ENCODE measurements at regions not wholly inside any gene's neighbourhood (a gene's known extent, or its start where the extent isn't known, plus 50 kb on each side); places are given as distances from the start of the nearest gene placed in this dataset.

DNA sequence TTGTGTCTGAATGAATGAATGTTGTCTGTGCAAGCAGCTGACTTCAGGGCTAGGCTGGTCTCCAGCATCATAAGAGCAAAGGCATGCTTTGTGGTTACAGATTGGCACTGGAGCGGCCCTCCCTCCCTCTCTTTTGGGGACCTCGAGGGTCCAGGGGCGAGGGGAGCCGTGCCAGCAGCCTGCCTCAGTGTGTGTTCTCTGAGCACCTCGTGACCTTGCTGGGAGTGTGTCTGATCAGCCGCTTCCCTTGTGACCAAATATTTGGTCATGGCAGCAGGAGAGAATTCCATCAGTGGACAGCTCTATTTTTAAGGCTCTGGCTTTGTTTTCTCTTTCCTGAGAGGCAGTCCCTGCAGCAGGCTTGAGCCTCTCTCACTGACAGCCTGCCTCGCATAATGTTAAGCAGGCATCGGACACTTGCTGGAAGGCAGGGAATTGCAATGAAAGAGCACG is 329.7 kb downstream of the UQCRFS1 start:
- no peak for DNase-seq (ENCODE audit: low read depth)

DNA sequence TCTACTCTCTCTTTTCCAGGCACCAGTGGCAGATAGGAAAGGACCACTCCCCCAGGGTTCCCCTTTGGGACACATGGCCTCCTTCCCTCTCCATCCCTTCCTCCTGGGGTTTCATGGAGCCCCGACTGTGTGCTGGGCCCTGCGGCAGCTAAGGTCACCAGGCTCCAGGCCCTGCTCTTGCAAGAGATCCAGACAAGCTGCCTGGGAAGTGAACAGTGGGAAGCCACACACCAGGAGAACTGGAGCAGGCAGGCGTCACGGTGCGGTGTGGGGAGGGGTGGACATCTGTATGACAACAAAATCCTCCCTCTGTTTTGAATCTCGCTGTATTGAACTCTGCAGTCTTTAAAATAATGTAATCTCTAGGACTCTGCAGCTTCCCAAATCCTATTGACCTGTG is 330.1 kb downstream of the UQCRFS1 start:
- DNase-seq (ENCODE audit: low read depth), result no peak

DNA sequence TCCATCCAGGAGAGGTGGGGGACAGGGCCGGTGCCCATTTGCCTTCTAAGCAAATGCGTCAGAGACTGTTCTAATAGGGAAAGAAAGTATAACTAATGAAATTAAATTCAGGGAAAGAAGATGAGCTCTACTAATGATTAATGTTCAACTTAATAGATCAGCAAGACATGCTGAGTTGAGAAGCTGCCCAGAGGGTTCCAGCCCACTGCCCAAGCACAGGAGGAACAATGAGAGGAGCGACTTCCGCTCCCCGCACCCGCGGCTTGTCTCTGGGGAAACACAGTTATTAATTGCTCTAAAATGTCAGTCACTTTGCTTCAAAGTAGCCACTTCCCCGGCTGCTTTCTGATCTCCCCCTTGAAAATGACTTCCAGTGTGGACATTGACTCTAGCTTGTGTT is 331.3 kb downstream of the UQCRFS1 start:
- no peak for DNase-seq (ENCODE audit: low read depth)

DNA sequence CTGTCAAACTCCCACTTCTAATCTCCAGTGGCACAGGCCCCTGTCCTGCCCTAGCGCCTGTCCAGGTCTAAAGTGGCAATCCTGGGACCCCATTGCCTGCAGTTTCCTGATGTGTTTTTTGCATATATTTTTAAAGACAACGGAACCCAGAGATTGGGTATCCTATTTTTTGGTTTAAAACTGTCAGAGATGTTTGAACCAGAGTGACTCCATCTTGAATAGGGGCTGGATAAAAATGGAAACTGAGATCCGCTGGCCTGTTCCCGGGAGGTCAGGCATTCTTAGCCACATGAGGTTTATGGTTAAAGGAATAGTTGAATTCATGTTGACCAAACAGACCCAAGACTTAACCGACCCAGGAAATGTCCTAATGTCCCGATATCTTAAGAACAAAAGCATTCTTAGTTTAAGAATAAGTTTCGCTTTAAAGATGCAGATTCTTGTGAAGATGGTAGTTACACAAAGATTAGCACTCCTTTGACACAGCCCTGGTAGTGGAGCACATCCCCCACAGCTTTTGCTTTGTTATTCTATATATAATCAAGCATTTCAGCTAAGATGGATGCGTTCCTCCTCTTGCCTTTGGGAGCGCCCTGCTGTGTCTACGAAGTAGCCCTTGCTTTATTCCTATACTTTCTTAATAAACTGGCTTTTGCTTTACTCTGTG is 332.1 kb downstream of the UQCRFS1 start:
- DNase-seq (ENCODE audit: low read depth), result no peak

DNA sequence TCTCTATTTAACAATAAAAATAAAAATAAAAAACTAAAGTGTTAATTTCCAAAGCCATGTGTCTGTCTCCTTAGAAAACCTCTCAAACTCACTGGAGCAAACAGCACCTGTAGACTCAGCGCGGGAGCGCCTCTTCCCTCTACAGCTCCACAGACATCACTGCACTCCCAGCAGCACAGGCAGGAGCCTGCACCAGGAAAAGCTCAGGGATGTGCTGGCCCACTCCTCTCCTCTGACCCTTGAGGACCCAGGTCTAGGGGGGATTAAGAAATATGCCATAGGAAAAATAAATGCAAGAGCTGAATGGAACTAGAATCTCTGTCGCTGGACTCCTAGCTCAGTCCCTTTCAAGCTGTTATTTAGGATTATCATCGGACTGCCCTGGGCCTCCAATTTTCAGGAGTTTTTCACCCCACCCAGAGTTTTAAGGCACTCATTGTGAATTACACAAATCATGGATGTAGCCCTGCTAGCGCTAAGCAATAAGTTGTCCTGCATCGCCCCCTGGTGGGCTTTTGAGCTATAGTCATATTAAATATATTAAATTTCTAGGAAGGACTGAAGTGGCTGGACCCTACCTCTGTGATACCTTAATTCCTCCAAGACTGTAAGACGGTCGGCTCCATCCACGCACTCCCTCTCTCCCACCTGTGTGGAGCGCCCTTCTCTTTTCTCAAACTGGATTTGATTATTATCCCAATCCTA is 333.9 kb downstream of the UQCRFS1 start:
- DNase-seq (ENCODE audit: low read depth), result peak; percentile 33

DNA sequence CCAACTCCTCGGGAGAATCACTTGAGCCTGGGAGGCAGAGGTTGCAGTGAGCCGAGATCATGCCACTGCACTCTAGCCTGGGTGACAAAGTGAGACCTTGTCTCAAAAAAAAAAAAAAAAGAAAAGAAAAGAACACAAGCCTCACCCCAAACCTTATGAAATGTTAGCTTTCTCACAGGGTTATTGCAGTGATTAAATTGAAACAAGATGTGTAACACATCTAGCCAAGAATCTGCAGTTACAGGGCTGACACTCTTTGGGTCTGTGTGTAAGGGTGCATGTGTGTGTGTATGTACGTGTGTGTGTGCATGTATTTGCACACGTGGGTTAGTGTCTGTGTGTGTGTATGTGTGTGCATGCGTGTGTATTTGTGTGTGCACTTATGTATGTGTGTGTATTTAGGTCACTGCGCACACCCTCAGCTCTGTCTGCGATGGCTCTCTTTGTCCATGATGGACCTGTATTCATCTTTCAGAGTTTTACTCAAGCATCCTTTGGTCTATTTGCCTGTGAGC is 336.3 kb downstream of the UQCRFS1 start:
- DNase-seq (ENCODE audit: low read depth), result no peak

DNA sequence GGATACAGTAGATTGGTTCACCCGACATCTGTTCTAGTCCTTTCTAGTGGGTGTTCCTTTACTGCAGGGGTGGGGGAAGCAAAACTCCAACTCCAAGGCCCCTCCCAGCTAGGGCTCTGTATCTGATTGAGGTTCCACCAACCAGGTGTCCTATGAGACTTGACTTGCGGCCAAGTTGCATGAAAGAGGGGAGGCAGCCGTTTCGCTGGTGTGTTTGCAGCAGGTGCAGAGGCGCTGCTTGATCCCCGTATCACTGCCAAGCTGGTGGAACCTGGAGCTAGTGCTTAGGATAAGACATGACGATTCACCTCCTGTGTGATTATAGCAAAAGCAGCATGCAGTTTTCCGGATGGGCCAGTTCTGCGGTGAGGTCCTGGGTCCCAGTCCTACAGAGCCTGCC is 338.2 kb downstream of the UQCRFS1 start:
- DNase-seq (ENCODE audit: low read depth), result no peak

DNA sequence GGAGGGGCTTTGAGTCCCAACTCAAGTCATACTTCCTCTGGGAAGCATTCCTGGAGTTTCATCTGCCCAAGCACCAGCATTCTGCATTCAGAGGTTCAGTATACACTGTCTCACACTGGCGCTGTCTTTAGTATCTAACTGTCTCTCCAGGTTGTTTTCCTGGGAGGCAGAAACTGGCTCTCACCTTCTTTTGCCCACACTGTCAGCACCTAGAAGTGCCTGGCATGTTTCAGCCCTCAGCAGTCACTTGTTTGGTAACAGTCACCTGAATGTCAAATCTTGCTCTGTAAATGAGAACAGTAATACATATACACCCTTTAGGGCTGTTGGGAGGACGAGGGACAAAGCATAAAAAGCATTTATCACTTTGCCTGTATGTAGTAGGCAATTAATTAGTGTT is 339.6 kb downstream of the UQCRFS1 start:
- no peak for DNase-seq (ENCODE audit: low read depth)

DNA sequence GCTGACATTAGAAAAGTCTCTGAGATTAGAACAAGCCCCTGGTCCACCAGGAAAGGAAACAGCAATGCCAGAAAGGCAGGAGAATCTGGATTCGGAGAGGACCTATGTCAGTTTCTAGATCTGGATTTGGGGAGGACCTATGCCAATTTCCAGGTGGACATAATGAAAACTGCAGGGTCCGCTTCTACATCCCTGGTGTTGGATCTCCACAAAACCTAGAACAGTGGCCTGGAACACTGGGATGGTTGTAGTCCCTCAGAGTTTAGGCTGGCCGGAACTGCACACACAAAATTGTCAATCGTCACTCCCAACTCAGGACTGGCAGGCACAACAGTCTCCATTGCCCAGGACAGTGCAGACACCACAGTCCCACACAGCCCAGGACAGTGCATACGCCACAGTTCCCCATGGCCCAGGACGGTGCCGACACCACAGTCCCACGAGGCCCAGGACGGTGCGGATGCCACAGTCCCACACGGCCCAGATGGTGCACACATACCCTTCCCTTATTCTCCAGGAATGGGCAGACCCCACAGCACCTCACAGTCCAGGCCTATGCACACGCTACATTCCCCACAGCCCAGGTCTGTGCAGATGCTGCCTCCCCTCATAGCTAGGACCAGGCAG is 341.7 kb downstream of the UQCRFS1 start:
- no peak for DNase-seq (ENCODE audit: low read depth)

DNA sequence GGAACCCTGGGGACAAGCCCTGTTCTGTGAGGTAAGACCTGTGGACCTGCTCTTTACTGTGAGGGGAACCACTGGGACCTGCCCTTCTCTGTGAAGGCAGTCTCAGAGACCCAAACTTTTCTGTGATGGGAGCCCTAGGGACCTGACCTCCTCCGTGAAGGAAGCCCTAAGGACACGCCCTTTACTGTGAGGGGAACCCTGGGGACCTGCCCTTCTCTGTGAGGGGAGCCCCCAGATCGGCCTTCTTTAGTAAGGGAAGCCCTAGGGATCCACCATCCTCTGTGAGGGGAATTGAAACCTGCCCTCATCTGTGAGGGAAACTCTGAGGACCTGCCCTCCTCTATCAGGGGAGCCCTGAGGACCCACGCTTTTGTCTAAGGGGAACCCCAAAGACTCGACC is 343.5 kb downstream of the UQCRFS1 start:
- DNase-seq (ENCODE audit: low read depth), result no peak

DNA sequence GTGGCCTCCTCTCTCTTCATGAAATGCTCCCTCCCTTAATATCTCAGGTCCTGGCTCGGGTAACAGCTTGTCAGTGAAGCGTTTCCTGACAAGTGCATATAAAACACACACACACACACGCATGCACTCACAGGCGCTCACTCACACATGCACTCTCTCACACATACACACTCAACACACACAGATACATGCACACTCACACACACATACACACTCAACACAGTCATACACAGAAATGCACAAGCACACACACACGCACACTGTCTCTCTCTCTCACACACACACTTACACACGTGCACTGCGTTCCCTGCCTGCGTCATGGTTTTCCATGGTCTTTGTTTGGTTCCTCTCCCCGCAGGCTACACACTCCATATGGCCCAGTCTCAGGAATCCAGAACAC is 344.1 kb downstream of the UQCRFS1 start:
- DNase-seq (ENCODE audit: low read depth), result no peak

DNA sequence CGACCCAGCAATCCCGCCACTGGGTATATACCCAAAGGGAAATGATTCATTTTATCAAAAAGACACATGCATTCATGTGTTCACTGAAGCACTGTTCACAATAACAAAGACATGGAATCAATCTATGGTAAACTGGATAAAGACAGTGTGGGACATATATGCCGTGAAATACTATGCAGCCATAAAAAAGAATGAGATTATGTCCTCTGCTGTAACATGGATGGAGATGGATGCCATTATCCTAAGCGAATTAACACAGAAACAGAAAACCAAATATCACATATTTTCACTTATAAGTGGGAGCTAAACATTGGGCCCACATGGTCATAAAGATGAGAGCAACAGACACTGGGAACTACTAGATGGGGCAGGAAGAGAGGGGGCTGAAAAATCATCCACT is 345.0 kb downstream of the UQCRFS1 start:
- DNase-seq (ENCODE audit: low read depth), result no peak

DNA sequence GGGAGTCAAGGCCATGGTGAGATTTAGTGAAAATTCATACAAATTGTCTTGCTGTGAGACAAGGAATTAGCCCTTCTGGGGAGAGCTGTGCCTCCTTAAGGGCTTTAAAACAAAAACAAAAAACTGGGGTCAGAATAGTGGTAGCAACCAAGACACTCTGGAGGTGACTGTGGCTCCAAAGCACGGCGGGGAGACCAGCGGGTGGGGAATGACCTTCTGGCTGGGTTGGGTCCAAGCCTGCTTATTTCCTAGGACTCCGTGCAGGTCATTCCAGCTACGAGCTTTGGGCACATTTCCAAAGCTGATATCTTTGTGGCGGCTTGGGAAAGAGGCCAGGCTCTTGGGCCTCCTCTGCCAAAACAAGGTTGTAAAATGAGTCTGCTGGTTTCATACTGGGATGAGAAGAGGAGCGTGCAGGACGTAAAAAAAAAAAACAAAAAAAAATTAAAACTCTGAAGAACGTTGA is 348.3 kb downstream of the UQCRFS1 start:
- no peak for DNase-seq (ENCODE audit: low read depth)

DNA sequence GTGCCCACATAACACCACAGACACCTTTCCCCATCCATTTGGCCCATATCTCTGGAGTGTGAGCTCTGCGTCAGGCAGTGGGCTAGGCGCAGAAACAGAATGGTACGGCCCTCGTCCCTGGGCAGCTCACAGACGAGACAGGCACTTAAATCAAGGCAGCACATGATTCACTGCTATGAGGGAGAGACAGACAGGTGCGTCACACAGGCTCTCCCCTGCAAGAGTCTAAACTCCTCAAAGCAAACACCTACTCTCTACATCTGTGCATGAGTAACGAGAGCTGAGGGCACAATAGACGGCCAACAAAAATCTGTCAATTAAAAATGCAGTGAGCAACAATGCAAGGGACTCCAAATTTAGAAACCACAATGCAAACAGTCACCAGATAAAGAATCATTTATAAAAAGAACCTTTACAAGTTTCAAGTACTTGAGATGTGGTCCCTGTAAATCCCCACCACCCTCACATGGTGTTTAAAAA is 348.9 kb downstream of the UQCRFS1 start:
- no peak for DNase-seq (ENCODE audit: low read depth)

DNA sequence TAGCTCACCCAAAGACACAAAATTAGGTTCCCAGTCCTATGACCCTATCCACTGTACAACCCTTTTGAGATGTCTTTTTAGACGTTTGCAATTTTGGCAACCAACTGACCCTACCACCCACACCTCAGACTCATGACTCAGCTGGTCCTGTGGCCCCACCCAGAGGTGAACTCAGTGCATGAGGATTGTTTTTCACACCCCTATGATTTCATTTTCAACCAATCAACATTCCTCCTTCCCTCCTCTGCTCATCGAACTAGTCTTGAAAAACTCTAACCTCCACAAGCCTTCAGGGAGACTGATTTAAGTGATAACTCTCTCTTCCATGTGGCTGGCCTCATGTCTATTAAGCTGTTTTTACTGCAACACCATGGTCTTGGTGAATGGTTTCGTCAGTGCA is 350.7 kb downstream of the UQCRFS1 start:
- DNase-seq (ENCODE audit: low read depth), result no peak

DNA sequence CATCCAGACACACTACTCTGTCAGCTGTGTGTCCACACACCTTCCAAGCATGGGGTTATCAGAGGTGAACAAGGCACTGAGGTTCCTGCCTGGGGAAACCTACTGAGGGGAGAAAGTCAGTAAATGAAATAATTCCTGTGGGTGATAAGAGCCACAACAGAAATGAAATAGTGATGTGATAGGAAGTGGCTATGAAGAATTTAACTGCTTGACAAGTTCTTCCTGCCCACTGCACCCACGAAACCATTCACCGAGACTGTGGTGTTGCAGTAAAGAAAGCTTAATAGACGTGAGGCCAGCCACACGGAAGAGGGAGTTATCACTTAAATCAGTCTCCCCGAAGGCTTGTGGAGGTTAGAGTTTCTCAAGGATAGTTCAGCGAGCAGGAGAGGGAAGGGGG is 353.1 kb downstream of the UQCRFS1 start:
- DNase-seq (ENCODE audit: low read depth), result no peak

DNA sequence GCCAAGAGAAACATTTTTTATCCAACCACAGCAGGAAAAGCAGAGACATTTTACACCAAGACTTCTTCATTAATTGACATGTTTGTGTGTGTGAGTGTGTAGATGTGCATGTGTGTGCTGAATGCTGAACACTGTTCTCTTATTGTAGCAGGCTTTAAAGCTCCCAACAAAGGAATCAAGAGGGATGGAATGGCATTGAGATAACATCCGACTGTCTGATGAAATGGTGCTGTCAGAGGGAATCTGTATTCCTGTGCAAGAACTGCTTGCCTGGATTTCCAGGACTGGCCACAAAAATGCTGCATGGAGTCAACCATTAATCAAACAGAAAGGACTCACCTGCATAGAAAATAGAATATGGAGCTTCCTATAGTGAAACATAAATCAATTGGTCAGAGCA is 354.0 kb downstream of the UQCRFS1 start:
- DNase-seq (ENCODE audit: low read depth), result no peak

DNA sequence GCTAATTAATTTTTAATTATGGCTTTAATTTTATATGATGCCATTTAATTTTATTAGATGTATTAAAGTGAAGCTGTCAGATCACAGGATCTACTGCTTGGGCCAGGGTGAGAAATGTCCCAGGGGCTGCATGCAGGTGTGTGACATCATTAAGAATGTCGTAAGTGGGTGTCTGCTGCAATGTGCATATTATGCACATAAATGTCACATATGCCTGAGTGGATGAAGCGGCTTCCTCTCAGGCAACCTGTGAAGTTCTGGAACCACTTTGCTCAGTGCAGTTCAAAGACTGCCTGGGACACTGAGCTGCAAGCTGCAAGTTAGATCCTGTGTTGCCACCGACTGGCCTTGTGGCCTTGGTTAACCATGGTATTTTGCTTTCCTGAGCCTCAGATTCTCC is 355.0 kb downstream of the UQCRFS1 start:
- DNase-seq (ENCODE audit: low read depth), result no peak

DNA sequence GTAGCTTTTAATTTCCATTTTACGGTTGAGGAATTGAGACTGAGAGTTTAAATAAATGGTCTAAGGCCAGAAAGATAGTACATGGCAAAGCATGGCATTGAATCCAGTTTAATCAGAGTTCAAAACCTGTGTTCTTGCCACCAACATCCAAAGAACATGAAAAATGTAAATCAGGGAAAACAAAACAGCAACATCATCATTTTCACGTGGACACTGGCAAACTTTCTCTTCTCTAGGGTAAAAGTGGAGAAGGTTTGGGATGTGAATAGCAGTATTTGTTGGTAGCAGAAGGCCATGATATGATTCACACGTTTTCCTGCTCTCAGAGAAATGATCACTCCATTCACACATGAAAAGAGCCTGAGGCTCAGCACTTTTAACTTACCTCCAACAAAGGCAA is 357.7 kb downstream of the UQCRFS1 start:
- DNase-seq (ENCODE audit: low read depth), result no peak

DNA sequence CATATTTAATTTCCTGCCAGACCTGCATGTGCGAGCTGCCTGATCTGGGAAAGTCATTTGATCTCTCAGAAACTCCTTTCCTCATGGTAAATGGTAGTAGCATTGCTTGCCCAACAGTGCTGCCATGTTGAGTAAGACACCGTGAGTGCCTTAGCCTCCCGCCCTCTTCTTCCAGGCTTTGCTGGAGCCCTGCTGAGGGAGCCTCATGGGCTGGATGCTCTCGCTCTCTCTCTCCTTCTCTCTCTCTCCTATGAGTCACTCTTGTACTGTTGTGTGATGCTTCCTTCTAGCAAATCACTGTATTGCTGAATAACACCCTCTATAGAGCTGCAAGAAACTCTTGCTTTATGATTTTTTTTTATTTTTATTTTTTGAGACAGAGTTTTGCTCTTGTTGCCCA is 365.5 kb downstream of the UQCRFS1 start:
- no peak for DNase-seq (ENCODE audit: low read depth)

DNA sequence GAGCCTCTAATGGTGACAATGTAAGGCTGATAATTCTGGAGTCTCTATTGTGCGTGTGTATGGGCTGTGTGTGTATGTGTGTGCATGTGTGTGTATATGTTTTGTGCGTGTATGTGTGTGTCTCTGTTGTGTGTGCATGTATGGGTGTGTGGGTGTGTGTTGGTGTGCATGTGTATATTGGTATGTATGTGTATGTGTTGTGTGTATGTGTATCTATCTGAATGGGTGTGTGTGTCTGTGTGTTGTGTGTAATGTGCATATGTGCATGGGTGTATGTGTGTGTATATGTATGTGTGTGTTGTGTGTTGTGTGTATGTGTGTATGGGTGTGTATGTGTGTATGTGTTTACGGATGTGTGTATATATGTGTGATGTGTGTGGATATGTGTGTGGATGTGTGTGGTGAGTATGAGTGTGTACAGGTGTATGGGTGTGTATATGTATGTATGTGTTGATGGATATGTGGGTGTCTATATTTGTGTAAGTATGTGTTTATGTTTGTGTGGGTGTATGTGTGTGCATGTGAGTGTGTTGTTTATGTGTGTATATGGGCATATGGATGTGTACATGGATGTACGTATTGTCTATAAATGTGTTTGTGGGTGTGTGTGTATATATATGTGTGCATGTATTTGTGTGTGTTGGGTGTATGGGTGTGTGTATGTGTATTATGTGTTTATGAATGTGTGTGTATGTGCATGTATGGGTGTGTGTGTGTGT is 366.7 kb downstream of the UQCRFS1 start:
- DNase-seq (ENCODE audit: low read depth), result no peak

DNA sequence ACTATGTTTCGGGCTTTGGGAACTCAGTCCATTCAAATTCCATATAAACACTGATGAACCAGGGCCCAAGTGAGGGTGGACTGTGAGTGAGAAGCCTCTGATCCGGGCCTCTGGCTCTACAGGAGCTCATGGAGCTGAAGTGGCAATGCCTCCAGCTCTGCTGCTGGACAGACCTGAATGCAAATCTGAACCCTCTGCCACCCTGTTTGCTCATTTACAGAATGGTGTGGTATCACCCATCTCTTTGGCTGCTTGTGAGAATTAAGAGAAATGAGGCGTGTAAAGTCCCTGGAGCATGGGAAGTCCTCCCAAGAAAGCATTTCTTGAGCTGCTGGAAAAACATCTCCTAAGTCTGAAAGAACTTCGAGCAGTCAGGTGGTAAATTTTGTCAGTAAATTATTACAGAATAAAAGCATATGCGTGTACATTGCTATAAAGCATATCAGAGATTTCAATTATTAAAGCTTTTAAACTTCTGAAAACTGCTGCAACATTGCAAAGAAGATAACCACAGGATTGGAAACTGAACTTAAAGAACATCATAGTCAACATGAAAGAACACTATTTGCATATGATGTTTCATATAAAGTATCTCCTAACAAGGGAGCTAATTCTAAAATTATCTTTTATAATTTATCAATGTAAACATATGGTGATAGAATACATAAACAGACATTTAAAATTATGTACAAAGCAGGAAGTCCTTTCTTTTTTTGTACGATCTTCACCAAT is 369.0 kb downstream of the UQCRFS1 start:
- no peak for DNase-seq (ENCODE audit: low read depth)

Data from stimulated activated CD8-positive, alpha-beta memory T cell treated with anti-CD3 and anti-CD28 coated beads, Interleukin-12 subunit alpha, Interleukin-12 subunit beta, amount 100 ng/mL, for 1 hour (primary cell).